Activated CD8-positive, alpha-beta memory T cell treated with anti-CD3 and anti-CD28 coated beads for 48 hours (primary cell): ENCODE measurements at regions not wholly inside any gene's neighbourhood (a gene's known extent, or its start where the extent isn't known, plus 50 kb on each side); places are given as distances from the start of the nearest gene placed in this dataset.
"Not testable (repeated sequence)": the region's sequence is repeated elsewhere in the genome, so short reads cannot be mapped to it uniquely, and the experiment has no call there.

ENCODE experiments used
- DNase-seq, 3 experiments: peaks; one replicate each; pipeline ENCODE4 v3.0.0-alpha.2; 2020; ENCODE audit warnings: low read depth in 2 of 3, low spot score in 2 of 3

DNA sequence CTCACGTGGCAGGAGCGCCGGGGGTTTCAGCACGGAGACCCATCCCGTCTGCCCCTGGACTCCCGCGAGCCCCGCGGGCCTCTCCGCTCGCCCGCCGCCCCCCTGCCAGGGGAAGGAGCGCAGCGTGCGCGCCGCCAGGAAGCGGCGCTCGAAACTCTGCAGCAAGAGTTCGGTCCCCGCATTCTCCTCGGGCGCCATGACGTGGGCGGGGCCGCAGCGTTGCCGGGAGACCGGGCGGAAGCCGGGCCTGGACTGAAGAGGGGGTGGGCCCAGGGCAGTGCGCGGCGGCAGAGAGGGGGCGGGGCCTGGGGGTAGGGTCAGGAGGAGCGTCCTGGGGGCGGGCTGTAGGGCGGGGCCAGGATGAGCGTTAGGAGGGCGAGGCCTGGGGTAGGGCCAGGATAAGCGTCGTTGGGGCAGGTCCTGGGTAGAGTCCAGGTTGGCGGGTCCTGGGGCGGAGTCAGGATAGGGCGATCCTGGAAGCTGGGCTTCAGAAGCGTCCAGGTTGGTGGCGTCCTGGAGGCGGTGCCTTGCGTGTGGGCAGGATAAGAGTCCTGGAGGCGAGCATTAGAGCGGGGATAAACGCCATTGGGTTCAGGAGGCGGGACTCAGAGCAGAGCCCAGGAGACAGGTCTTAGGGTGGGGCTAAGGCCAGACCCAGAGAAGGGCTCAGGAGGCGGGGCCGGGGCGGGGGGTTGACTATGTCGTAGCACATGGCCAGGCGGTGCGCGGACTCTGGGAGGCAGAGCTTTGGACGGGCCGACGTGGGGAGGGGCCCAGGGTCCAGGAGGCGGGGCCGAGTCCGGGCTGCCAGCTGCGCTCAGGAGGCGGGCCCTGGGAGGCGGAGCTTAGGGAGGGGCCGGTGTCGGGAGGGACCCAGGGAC, 229.0 kb upstream of the FRG2C start:
- peak; percentile 91 to 96 (median 91) for DNase-seq

DNA sequence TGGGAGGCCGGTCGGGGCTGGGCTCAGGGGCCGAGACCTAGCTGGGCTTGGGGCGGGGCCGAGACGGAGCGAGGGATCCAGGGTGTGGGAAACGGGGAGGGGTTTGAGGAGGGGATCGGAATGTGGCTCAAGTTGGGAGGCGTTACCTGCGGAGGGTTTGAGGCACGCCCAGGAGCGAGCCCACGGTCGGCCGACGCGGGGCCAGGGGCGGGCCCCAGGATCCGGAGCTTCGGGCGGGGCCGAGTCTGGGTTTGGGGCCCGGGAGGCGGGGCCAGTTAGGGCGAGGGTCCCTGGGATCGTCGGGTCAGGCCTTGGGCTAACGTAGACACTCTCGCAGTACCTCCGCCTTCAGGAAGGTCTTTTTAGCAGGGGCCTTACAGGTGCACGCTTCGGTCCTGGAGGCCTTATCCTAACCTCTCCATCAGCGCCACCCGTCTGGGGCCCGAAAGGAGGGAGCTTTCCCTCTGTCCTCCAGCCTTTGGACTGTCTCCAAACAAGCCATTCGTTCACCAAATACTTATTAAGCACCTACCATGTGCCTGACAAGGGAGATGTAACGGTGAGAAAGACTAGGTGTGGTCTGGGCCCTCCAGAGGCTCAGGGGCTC, 228.2 kb upstream of the FRG2C start:
- DNase-seq, result not testable (repeated sequence)

DNA sequence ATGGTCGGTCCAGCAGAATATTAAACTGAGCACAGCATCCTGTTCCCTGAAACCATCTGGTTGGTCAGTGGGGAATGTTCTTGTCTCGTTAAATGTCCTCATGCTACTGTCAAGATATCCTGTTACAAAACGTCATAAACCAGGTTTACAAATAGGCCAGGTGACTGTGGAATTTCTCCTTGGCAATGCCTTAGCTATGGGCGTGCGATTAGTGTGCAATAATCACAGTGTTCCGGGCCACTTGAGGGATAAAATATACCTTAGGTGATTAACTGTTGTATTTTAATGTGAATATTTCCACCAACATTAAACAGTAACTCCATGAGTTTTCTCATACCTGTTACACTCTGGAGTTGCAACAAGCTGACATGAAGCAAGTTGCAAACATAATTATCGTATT, 223.1 kb upstream of the FRG2C start:
- not testable (repeated sequence) for DNase-seq

DNA sequence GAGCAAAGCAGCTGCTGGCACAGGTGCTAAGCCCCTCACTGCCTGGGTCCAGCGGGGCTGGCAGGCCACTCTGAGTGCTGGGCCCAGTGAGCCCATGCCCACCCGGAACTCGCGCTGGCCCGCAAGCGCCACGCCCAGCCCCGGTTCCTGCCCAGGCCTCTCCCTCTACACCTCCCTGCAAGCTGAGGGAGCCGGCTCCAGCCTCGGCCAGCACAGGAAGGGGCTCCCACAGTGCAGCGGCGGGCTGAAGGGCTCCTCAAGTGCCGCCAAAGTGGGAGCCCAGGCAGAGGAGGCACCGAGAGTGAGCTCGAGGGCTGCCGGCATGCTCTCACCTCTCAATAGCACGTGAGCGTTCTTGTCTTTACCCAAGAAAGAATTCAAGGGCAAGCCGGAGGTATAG, 219.5 kb upstream of the FRG2C start:
- DNase-seq, result not testable (repeated sequence)

DNA sequence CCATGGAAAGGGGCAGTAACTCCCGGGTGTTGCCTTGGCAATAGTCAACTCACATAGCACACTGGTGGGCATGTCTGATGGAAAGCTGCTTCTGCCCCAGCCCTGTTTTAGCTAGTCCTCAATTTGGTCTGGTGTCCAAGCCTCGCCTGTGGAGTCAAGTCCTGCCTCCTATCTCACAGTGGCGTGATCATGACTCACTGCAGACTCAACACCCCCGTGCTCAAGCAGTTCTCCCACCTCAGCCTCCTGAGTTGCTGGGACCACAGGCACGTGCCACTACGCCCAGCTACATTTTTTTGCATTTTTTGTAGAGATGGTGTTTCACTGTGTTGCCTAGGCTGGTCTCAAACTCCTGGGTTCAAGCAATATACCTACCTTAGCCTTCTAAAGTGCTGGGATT, 218.9 kb upstream of the FRG2C start:
- not testable (repeated sequence) for DNase-seq

DNA sequence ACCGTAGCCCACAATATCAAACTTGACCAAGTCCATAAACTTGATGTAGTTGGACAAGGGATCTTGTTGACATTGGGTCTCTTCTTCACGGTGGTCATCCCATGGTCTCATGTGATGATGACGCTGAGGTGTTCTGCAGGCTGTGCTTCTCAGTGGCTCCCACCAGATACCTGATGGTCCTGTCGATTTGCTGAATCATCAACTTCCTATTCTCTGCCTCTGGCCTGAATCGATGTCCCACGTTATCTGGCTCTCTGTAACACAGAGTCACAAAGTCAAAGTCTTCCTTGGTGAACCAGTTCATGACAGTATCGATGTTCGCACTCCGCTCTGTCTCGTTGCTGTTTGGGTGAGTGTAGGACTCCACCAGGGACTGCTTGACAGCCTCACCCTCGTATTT, 217.2 kb upstream of the FRG2C start:
- DNase-seq, result not testable (repeated sequence)

DNA sequence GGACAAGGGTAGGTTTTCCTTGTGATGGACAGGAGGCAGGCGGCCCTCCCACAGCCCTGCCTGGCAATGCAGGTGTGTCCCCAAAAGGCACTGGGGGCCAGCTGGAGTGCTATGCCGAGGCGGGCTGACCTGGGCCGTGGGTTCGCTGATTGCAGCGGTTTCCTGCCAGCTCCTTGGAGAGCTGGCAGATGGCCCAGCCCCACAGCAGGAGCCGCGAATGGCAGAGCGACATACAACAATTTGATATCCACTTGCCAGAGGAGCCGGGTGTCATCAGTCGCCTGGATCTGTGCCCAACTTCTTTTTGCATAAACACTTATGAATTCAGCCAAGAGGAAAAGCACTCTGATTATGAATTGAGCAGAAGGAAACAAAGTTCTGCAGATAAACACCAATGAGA, 210.8 kb upstream of the FRG2C start:
- DNase-seq, result not testable (repeated sequence)

DNA sequence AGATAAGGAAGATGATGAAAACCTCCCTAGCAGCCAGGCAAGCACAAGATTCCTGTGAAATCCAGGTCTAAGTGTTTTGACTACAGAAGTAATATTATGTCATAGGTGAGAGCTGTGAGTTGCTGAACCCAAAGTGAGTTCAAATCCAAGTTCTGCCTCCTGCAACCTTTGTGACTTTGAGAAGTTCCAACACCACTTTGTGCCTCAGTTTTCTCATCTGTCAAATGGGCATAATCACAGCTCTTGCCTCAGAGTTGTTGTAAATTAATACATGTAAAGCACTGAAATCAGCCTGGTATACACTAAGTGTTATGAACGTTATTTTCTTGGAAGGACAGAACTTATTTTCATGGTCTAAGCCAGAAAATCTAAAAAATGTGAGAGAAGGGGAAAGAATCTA, 210.3 kb upstream of the FRG2C start:
- not testable (repeated sequence) for DNase-seq

DNA sequence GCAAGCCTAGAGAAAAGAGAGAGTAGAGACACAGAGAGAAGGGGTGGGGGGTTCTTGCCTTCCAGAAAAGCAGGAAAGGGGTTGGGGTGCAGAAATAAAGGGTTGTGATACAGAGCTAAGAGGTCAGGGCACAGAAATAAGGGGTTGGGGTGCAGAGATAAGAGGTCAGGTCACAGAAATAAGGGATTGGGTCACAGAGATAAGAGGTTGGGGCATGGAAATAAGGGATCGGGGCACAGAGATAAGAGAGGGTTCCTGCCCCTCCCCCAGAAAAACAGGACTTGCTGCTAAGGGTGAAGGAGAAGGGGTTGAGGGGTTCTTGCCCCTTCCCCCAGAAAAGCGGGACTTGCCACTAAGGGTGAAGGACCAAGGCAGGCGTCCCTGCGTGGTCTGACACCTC, 189.6 kb upstream of the FRG2C start:
- not testable (repeated sequence) for DNase-seq

DNA sequence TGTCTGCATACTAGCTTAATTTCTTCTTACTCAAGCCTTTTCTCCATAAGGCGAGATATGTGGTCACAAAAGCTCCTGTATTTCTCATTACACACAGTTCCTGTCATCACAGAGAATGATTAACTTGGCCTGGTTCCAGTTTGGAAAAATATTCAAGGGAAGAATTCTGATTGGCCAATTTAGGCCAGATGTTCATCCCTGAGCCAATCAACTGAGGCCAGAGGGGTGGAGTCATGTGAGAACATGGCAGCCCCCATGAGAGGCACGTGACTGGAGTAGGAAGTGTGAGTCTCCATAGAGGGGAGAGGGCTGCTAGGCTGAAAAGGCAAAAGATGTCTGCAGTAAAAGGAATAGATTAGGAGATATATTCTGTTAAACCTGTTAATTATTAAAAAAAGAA, 167.5 kb upstream of the FRG2C start:
- DNase-seq, result not testable (repeated sequence)

DNA sequence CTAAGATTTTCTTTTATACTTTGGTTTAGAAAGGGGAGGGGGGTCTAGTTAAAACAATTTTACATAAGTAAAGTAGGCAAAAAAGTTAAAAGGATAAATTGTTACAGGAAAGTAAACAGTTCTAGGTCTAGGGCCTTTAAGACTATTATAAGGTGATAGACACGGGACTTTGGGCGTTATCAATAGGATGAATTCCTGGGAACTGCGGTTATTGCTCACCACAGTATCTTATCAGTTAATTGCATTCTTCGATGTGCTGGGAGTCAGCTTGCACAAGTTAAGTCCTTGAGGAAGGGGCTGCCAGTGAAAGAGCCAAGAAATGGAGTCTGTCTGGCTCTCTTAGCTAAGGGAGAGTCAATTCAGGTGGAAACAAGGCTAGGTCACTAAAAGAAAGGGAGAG, 163.8 kb upstream of the FRG2C start:
- not testable (repeated sequence) for DNase-seq

DNA sequence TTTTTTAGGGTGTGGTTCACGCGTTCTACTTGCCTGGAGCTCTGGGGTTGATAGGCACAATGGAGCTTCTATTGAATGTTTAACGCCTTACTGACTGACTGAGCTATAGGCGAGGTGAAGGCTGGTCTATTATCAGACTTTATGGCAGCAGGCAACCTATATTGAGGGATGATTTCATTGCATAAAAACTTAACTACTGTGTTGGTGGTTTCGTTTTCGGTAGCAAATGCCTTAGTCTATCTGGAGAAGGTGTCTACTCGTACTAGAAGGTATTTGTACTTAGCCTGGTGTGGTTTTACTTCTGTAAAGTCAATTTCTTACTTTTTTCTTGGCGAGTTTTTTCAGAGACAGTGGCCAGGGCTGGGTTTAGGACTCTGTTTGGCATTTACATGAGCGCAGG, 162.0 kb upstream of the FRG2C start:
- not testable (repeated sequence) for DNase-seq

DNA sequence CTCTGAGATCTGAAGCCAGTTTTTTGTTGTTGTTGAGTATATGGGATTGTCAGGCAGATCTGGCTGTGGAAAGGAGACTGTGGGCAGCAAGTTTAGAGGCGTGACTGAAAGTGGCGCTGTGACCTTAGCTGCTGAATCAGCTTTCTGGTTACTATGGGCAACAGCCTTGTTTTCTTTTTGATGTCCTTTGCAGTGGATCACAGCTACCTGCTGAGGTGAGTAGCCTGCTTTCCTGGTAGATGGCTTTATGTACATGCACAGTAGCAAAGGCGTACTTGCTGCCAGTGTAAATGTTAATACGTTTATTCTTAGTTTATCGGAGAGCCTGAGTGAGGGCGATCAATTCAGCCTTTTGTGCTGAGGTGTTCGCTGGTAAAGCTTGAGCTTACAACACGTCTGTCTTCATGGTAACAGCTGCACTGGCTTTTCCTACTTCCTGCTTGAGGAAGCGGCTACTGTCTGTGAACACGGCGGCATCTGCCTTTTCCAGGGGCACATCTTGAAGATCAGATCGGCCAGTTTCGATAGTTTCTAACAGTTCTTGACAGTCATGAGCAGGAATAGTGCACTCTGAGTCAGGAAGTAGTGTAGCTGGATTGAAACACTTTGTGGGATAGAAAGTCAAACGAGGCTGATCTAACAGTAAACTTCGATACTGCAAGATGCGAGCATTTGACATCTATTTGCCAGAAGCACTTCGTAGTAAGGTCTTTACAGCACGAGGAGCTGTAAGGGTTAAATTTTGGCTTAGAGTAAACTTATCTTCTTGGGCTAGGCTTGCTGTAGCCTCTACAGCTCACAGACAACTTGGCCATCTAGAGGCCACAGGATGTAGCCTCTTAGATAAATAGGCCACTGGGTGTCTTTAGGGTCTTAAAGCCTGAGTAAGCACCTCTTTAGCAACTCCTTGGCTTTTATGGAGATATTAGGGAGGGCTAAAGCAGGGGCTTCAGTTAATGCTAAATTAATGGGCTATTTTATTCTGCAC, 161.1 kb upstream of the FRG2C start:
- not testable (repeated sequence) for DNase-seq

DNA sequence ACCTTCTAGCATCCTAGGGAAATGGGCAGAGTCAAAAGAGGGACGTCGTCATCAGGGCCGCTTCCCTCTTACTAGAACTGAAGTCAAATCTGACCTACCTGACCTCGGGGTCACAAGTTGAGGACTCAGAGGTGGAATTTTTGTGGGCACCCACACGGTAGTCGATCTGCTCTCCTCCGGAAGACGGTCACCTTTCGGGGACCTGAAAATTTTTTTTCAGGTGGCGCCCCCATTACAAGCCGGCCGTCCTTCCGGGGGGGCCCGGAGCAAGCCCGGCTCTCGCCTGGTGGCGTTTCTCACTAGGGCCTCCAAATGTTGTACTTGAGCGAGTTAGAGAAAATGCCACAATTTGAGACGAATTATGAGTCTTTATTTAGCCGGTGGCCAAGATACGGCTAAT, 157.5 kb upstream of the FRG2C start:
- DNase-seq, result no peak

DNA sequence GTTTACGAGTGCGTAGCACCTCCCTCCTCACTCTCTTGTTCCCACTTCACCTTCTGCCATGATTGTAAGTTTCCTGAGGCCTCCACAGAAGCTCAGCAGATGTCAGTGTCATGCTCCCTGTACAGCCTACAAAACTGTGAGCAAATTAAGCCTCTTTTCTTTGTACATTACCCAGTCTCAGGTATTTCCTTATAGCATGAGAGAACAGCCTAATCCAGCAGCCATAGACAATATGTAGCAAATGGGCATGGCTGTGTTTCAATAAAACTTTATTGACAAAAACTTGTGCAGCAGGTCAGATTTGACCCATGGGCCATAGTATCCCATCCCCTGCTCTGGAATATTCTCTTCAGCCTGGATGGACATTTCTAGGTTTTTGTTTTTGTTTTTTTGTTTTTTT, 156.2 kb upstream of the FRG2C start:
- not testable (repeated sequence) for DNase-seq

DNA sequence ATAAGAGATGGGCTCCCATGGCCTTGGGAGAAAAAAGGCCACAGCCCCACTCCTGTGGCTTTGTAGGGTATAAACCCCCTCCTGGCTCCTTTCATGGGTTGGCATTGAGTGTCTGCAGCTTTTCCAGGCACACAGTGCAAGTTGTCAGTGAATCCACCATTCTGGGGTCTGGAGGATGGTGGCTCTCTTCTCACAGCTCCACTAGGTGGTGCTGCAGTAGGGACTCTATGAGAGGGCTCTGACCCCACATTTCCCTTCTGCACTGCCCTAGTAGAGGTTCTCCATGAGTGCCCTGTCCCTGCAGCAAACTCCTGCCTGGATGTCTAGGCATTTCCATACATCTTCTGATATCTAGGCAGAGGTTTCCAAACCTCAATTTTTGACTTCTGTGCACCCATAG, 136.5 kb upstream of the FRG2C start:
- not testable (repeated sequence) for DNase-seq

DNA sequence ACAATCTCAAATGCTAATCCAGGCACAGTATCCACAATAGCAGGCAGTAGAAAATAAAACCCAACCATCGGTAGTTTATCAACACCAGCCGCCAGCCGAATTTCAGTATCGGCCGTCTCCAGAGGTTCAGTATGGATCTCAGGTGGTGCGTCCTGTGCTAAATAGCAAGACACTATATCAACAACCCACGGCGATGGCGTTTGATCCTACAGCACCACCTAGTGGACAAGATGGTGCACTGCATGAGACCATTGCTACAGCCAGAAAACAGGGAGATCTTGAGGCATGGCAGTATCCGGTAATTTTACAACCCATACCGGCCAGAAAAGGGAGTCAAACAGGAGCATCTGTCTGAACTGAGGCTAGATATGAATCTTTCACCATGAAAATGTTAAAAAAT, 112.0 kb upstream of the FRG2C start:
- peak in 2 of 3 experiments; percentile 0 to 5 for DNase-seq

DNA sequence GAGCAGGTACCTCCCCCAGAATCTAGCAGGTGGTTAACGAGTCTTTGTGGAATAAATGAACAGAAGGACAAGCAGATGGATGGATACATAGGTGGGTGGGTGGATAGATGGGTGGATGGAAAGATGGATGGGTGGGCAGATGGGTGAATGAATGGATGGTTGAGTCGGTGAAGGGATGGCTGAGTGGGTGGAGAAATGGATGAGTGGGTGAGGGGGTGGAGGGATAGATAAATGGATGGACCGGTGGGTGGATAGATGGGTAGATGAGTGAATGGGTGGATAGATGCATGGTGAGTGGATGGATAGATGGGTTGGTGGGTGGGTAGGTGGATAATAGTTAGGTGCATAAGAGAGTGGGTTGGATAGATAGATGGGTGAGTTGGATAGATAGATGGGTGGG, 99.7 kb upstream of the FRG2C start:
- DNase-seq, result not testable (repeated sequence)

DNA sequence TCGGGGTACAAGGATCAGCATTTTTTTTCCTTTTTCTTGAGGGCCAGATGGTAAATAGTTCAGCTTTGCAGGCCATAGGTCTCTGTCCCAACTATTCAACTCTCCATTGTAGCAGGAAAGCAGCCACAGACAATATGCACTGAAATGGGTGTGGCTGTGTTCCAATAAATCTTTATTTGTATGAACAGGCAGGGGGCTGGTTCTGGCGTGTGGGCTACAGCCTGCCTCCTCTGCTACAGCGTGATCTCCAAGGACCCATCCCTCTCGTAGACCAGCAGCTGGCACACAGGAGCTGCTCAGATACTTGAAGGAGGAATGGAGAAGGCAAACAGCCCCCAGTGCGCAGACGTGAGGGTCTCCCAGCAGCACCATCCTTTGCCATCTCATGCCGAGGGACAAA, 91.8 kb upstream of the FRG2C start:
- DNase-seq, result not testable (repeated sequence)

DNA sequence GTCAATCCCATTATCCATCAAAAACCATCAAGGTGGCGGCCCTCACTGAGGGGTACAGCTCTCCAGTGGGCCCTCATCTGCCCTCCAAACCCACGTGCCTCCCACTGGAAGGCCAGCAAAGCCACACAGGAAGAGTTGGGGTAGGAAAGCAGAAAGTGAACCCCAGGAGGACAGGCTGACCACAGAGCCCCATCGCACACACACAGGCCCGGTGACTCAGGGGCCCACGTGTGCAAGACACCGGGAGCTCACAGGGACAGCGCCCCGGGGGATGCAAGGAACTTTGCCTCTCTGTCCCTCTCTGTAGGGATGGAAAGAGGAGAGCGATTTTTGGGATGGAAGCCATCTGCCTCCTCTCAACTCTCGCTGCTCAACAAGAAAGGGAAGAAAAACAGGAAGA, 85.0 kb upstream of the FRG2C start:
- DNase-seq, result not testable (repeated sequence)

DNA sequence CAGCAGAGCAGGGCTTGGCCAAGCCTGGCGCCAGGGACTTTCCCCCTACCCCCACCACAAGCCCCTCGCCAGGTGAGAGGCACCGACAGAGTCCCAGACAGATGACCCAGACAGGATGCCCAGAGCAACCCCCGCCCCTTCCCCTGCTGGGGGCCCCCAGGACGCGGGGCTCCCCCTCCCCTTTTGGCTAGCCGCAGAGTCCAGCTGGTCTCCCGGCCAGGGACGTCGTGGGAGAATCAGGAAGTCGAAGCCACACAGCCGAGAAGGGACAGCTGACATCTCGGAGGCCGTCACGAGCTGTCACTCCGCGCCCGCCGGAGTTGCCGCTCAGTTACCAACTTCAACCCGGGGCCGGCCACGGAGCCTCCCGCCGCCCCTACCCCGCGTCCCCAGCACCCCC, 84.6 kb upstream of the FRG2C start:
- not testable (repeated sequence) for DNase-seq
